ENCODE measurements at regions not wholly inside any gene's neighbourhood (a gene's known extent, or its start where the extent isn't known, plus 50 kb on each side); places are given as distances from the start of the nearest gene placed in this dataset.
A peak's percentile ranks its signal among the peaks of the same experiment; 100 is the strongest.

DNA sequence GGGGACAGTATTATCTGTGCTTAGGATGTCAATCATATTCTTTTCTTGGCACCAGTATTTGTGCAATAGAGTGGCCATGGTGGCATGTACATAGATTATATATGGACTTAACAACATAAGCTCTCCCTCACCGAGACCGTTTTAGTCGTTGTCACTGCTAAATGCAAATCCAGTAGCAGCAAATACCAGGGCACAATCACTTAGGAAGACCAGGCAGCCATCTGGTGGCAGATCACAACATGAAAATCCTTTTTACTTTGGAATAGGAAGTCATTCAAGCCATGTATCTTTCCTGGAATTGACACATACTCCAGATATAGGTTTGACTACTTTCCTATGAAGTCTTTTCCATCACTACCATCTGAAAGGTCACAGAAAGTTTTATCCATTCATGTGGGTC lies 53.2 kb upstream of the C1orf87 start:
- peak; percentile 56 for DNase-seq (ENCODE audit: low read depth)
- TF ChIP-seq, protein P1, sequence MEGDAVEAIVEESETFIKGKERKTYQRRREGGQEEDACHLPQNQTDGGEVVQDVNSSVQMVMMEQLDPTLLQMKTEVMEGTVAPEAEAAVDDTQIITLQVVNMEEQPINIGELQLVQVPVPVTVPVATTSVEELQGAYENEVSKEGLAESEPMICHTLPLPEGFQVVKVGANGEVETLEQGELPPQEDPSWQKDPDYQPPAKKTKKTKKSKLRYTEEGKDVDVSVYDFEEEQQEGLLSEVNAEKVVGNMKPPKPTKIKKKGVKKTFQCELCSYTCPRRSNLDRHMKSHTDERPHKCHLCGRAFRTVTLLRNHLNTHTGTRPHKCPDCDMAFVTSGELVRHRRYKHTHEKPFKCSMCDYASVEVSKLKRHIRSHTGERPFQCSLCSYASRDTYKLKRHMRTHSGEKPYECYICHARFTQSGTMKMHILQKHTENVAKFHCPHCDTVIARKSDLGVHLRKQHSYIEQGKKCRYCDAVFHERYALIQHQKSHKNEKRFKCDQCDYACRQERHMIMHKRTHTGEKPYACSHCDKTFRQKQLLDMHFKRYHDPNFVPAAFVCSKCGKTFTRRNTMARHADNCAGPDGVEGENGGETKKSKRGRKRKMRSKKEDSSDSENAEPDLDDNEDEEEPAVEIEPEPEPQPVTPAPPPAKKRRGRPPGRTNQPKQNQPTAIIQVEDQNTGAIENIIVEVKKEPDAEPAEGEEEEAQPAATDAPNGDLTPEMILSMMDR (IDR thresholded peaks at IDR 0.05; ENCODE audit: control insufficient read depth, extremely low read depth, insufficient read depth) = peak; percentile 62
- no peak overlapping the region for H3K4me3 ChIP-seq (ENCODE audit: low read depth, low read length)
